Karpas-422 (cell line): ENCODE measurements at regions not wholly inside any gene's neighbourhood (a gene's known extent, or its start where the extent isn't known, plus 50 kb on each side); places are given as distances from the start of the nearest gene placed in this dataset.

Source experiments
- DNase-seq: peaks from one replicate; pipeline ENCODE4 v3.0.0-alpha.2; 2015
- H2AFZ ChIP-seq: fragments of 200-600 bp; sonication (generic); 2 replicates; pipeline ENCODE4 v1.6.1; 2014; ENCODE audit warnings: antibody characterized with exemption, low read length, mixed read lengths
- H3K27ac ChIP-seq: fragments of 200-600 bp; sonication (generic); 2 replicates; pipeline ENCODE4 v1.5.1; 2014; ENCODE audit warnings: mild to moderate bottlenecking, low read length, moderate library complexity
- H3K27me3 ChIP-seq: fragments of 200-600 bp; sonication (generic); 2 replicates; pipeline ENCODE4 v1.6.1; 2014; ENCODE audit warnings: low read length, mixed read lengths
- H3K36me3 ChIP-seq: fragments of 200-600 bp; sonication (generic); 2 replicates; pipeline ENCODE4 v1.6.1; 2014; ENCODE audit warnings: low read length, mixed read lengths; ENCODE audit not compliant: insufficient read depth
- H3K4me1 ChIP-seq: fragments of 200-600 bp; sonication (generic); 2 replicates; pipeline ENCODE4 v1.6.1; 2014; ENCODE audit warnings: mild to moderate bottlenecking, low read length, mixed read lengths
- H3K4me2 ChIP-seq: fragments of 200-600 bp; sonication (generic); 2 replicates; pipeline ENCODE4 v1.6.1; 2014; ENCODE audit warnings: low read length, low read depth, mild to moderate bottlenecking; ENCODE audit not compliant: poor library complexity, severe bottlenecking
- H3K4me3 ChIP-seq: fragments of 200-600 bp; sonication (generic); 2 replicates; pipeline ENCODE4 v1.5.1; 2014; ENCODE audit warnings: mild to moderate bottlenecking, antibody characterized with exemption, low read length, mixed read lengths
- H3K79me2 ChIP-seq: fragments of 200-600 bp; sonication (generic); 2 replicates; pipeline ENCODE4 v1.6.1; 2014; ENCODE audit warnings: mild to moderate bottlenecking, low read length, mixed read lengths
- H3K9ac ChIP-seq: fragments of 200-600 bp; sonication (generic); 2 replicates; pipeline ENCODE4 v1.6.0; 2014; ENCODE audit warnings: low read length
- H3K9me2 ChIP-seq: fragments of 200-600 bp; sonication (generic), shearing (Covaris generic); replicated peaks from 2 replicates; pipeline ENCODE4 v1.6.0; 2014; ENCODE audit warnings: mild to moderate bottlenecking, low read length, moderate library complexity; ENCODE audit not compliant: insufficient read depth
- H3K9me3 ChIP-seq: fragments of 300-700, 200-600 bp; sonication (generic); 2 replicates; pipeline ENCODE4 v1.6.1; 2014; ENCODE audit warnings: low read length, mixed read lengths
- H4K20me1 ChIP-seq: fragments of 200-600 bp; sonication (generic); 2 replicates; pipeline ENCODE4 v1.6.1; 2014; ENCODE audit warnings: mild to moderate bottlenecking, antibody characterized with exemption, low read length, low read depth; ENCODE audit not compliant: insufficient read depth

- no peaks in the 10 kb centered on the region for H3K9me2 ChIP-seq
- H3K79me2 ChIP-seq = no peaks in the 10 kb centered on the region
- no peak overlapping the region for H3K27ac ChIP-seq
- H3K4me2 ChIP-seq = no peak overlapping the region
- H4K20me1 ChIP-seq = no peaks in the 10 kb centered on the region
- no peaks in the 10 kb centered on the region; the same call in 1 of the 2 replicates for H3K27me3 ChIP-seq
- no peak for DNase-seq
- no peak overlapping the region for H3K9ac ChIP-seq
- H3K4me1 ChIP-seq = no peaks in the 10 kb centered on the region
- H2AFZ ChIP-seq = no peak overlapping the region
- H3K9me3 ChIP-seq = no peaks in the 10 kb centered on the region
- no peaks in the 10 kb centered on the region for H3K36me3 ChIP-seq
- H3K4me3 ChIP-seq = no peak overlapping the region
Observed at GRCh38 chr5:82760856-82761255, 316.3 kb downstream of the TMEM167A start.

GRCh38 chr5:82758881-82759280 is 318.3 kb downstream of the TMEM167A start:
- no peaks in the 10 kb centered on the region for H4K20me1 ChIP-seq
- no peaks in the 10 kb centered on the region for H3K9me2 ChIP-seq
- H3K27me3 ChIP-seq = no peaks in the 10 kb centered on the region
- no peak overlapping the region for H3K9ac ChIP-seq
- no peaks in the 10 kb centered on the region for H3K9me3 ChIP-seq
- DNase-seq = no peak
- no peak overlapping the region for H3K4me2 ChIP-seq
- H2AFZ ChIP-seq = no peak overlapping the region
- no peaks in the 10 kb centered on the region for H3K36me3 ChIP-seq
- no peaks in the 10 kb centered on the region for H3K79me2 ChIP-seq
- no peak overlapping the region for H3K27ac ChIP-seq
- no peaks in the 10 kb centered on the region for H3K4me1 ChIP-seq
- no peak overlapping the region for H3K4me3 ChIP-seq

GRCh38 chr5:82754759-82755158 is 322.4 kb downstream of the TMEM167A start:
- Histone ChIP-seq H2AFZ (no peak overlapping the region), H3K9me3 (no peaks in the 10 kb centered on the region), H3K4me1 (no peaks in the 10 kb centered on the region), H3K27me3 (peaks cover 4% of the 10 kb centered on the region; the same call in 1 of the 2 replicates), H3K27ac (no peak overlapping the region), H3K9me2 (no peaks in the 10 kb centered on the region), H4K20me1 (no peaks in the 10 kb centered on the region), H3K4me2 (no peak overlapping the region), H3K36me3 (no peaks in the 10 kb centered on the region), H3K79me2 (no peaks in the 10 kb centered on the region), H3K4me3 (no peak overlapping the region), H3K9ac (no peak overlapping the region)
- DNase-seq = no peak

GRCh38 chr5:82754036-82754746 is 323.0 kb downstream of the TMEM167A start:
- Histone ChIP-seq H3K4me2 (no peak overlapping the region), H4K20me1 (no peaks in the 10 kb centered on the region), H3K36me3 (no peaks in the 10 kb centered on the region), H3K4me3 (no peak overlapping the region), H3K79me2 (no peaks in the 10 kb centered on the region), H3K27ac (no peak overlapping the region), H2AFZ (no peak overlapping the region), H3K9me2 (no peaks in the 10 kb centered on the region), H3K4me1 (no peaks in the 10 kb centered on the region), H3K9me3 (no peaks in the 10 kb centered on the region), H3K9ac (no peak overlapping the region), H3K27me3 (peaks cover 4% of the 10 kb centered on the region; the same call in 1 of the 2 replicates)
- no peak for DNase-seq

DNA sequence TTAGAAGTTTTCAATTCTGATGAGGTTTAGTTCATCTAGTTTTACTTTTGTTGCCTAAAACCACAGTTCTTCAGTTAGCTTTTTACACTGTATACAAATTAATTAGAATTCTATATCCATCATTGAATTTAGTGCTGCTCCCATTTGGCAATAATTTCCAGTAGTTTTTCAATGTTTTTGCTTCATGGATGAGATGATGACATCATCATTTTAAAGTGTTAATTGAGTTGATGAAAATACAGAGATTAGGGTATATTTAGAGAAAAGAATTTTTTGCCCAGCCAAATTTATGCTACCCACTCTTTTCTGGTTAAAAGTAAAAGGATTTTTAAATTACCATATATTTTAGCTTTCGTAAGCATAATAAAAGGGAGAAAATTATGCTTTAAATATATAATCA is 323.8 kb downstream of the TMEM167A start:
- Histone ChIP-seq H3K4me2 (no peak overlapping the region), H3K9me3 (no peaks in the 10 kb centered on the region), H3K36me3 (no peaks in the 10 kb centered on the region), H2AFZ (no peak overlapping the region), H3K79me2 (no peaks in the 10 kb centered on the region), H3K9me2 (no peaks in the 10 kb centered on the region), H4K20me1 (no peaks in the 10 kb centered on the region), H3K27me3 (peaks cover 4% of the 10 kb centered on the region; the same call in 1 of the 2 replicates), H3K27ac (no peak overlapping the region), H3K9ac (no peak overlapping the region), H3K4me1 (no peaks in the 10 kb centered on the region), H3K4me3 (no peak overlapping the region)
- no peak for DNase-seq

DNA sequence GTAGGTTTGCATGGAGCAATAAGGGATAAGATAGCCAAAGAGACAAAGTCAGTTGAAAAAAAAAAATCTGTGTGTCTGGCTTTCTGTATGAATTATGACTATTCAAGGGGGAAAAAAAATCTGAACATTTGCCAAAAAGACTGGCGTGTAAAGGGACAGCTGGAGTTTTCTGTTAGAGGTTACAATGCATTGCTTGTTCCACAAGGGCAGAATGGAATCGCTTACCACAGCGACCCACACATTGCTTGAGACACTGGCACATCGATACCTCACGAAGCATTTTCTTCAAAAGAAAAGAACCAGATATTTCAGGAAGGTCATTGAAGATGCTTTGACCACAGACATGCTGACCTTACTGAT is 327.8 kb downstream of the TMEM167A start:
- Histone ChIP-seq H3K4me2 (no peak overlapping the region), H2AFZ (no peak overlapping the region), H3K4me1 (no peaks in the 10 kb centered on the region), H4K20me1 (no peaks in the 10 kb centered on the region), H3K27me3 (peaks cover 4% of the 10 kb centered on the region; the same call in 1 of the 2 replicates), H3K27ac (no peak overlapping the region), H3K9ac (no peak overlapping the region), H3K9me3 (no peaks in the 10 kb centered on the region), H3K79me2 (no peaks in the 10 kb centered on the region), H3K4me3 (no peak overlapping the region), H3K36me3 (no peaks in the 10 kb centered on the region), H3K9me2 (no peaks in the 10 kb centered on the region)
- no peak for DNase-seq

- Histone ChIP-seq H3K4me2 (no peak overlapping the region), H3K9me3 (no peaks in the 10 kb centered on the region), H3K27ac (no peak overlapping the region), H3K4me3 (no peak overlapping the region), H3K36me3 (no peaks in the 10 kb centered on the region), H3K4me1 (no peaks in the 10 kb centered on the region), H3K27me3 (peaks cover 4% of the 10 kb centered on the region; the same call in 1 of the 2 replicates), H4K20me1 (no peaks in the 10 kb centered on the region), H3K9me2 (no peaks in the 10 kb centered on the region), H3K9ac (no peak overlapping the region), H2AFZ (no peak overlapping the region), H3K79me2 (no peaks in the 10 kb centered on the region)
- DNase-seq = no peak
Observed at GRCh38 chr5:82748688-82749460, 328.3 kb downstream of the TMEM167A start.

DNA sequence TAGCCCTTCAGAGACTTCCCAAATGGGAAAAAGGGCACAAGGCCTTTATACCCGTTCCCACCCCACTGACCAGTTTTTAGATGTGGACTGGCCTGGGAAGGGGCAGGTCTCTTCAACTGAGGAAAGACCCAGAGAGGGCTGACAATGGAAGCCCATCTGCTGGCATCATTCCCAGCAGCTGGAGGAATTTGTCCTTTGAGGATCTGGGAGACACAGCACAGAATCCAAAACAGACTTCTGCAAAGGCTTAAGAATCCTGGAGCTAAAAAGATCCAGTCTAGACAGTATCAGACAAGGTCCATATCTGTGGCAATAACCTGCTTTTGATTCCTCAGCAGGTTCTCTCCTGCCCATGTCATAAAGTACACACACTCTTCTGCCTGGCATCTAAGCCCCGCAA is 329.2 kb downstream of the TMEM167A start:
- Histone ChIP-seq H3K36me3 (no peaks in the 10 kb centered on the region), H3K9me3 (no peaks in the 10 kb centered on the region), H3K9ac (no peak overlapping the region), H3K27ac (no peak overlapping the region), H3K4me3 (no peak overlapping the region), H3K79me2 (no peaks in the 10 kb centered on the region), H2AFZ (no peak overlapping the region), H3K9me2 (no peaks in the 10 kb centered on the region), H3K4me1 (no peaks in the 10 kb centered on the region), H3K4me2 (no peak overlapping the region), H3K27me3 (peaks cover 3% of the 10 kb centered on the region; the same call in 1 of the 2 replicates), H4K20me1 (no peaks in the 10 kb centered on the region)
- no peak for DNase-seq
